GM12891 (cell line): ENCODE measurements at regions not wholly inside any gene's neighbourhood (a gene's known extent, or its start where the extent isn't known, plus 50 kb on each side); places are given as distances from the start of the nearest gene placed in this dataset.

ENCODE experiments used
- POLR2A ChIP-seq: IDR thresholded peaks from 2 replicates; pipeline ENCODE4 v1.6.1; 2011; ENCODE audit warnings: low read depth, low read length, control low read depth
- POLR2AphosphoS5 ChIP-seq: IDR thresholded peaks from 2 replicates; pipeline ENCODE4 v1.6.1; 2011; ENCODE audit warnings: low read depth, low read length, control low read depth
- POU2F2 ChIP-seq: IDR thresholded peaks from 2 replicates; pipeline ENCODE4 v1.6.1; 2011; ENCODE audit warnings: low read depth, mild to moderate bottlenecking, control low read depth, low read length, moderate library complexity
- SPI1 ChIP-seq: IDR thresholded peaks from 2 replicates; pipeline ENCODE4 v1.6.1; 2011; ENCODE audit warnings: low read depth, low read length, control low read depth
- TAF1 ChIP-seq: IDR thresholded peaks from 2 replicates; pipeline ENCODE4 v1.6.1; 2011; ENCODE audit warnings: low read depth, low read length, control low read depth

GRCh38 chr2:18901242-18901641 lies 311.9 kb upstream of the NT5C1B start:
- TF ChIP-seq POLR2A (no peak), POLR2AphosphoS5 (no peak), TAF1 (no peak), SPI1 (no peak), POU2F2 (no peak)
